GM23248 (cell line): ENCODE measurements at regions not wholly inside any gene's neighbourhood (a gene's known extent, or its start where the extent isn't known, plus 50 kb on each side); places are given as distances from the start of the nearest gene placed in this dataset.
"Not testable (repeated sequence)": the region's sequence is repeated elsewhere in the genome, so short reads cannot be mapped to it uniquely, and the experiment has no call there.

ENCODE experiments used
- EZH2 ChIP-seq: fragments of 200-600 bp; sonication (generic); IDR thresholded peaks from 2 replicates; pipeline ENCODE4 v1.6.1; 2018; ENCODE audit warnings: antibody characterized with exemption, mild to moderate bottlenecking; ENCODE audit not compliant: insufficient read depth, poor library complexity, severe bottlenecking
- EZH2phosphoT487 ChIP-seq: fragments of 200-600 bp; sonication (generic); IDR thresholded peaks from 2 replicates; pipeline ENCODE4 v1.6.1; 2018; ENCODE audit warnings: antibody characterized with exemption, moderate library complexity, mild to moderate bottlenecking, low read depth; ENCODE audit not compliant: insufficient read depth

DNA sequence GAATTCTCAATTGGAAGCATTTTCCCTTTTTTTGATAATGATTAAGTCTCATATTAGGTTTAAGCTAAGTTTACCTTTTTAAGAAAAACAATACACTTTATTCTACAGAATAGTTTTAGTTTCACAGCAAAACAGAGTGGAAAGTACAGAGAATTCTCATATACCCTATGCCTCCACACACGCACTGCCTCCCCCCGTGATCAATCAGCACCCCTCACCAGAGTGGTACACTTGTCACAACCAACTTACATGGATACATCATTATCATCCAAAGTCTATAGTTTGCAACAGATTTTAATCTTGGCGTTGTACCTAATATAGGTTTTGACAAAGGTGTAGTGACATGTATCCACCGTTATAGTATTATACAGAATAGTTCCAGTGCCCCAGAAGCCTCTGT, 326.5 kb downstream of the CNTNAP3B start:
- TF ChIP-seq EZH2, EZH2phosphoT487: not testable (repeated sequence)
